GM18499 (cell line): ENCODE measurements at regions not wholly inside any gene's neighbourhood (a gene's known extent, or its start where the extent isn't known, plus 50 kb on each side); places are given as distances from the start of the nearest gene placed in this dataset.
A peak's percentile ranks its signal among the peaks of the same experiment; 100 is the strongest.

Experiments used
- ATAC-seq: cut with Tn5 transposase; IDR thresholded peaks from one replicate; pipeline ENCODE4 v1.9.1; 2021; ENCODE audit warnings: moderate number of reproducible peaks; ENCODE audit not compliant: insufficient read depth, unreplicated experiment

DNA sequence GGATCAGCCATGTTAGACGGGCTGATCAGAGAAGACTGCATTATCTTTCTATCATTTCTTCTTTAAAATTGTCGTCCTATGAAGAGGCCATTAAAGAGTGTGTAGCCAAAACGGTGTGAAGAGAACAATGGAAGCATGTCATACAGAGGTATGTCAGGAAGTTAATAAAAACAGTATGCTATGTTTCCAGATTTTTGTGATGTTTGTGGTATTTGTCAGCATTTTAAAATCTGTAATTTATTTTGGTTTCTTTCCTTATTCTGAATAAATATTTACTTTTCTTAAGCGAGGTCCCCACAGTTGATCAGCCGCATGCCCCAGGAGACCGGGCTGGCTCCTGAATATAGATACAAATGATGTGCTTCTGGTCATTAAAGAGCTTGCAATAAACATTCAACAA lies 142.9 kb upstream of the SERP2 start:
- no peak for ATAC-seq

DNA sequence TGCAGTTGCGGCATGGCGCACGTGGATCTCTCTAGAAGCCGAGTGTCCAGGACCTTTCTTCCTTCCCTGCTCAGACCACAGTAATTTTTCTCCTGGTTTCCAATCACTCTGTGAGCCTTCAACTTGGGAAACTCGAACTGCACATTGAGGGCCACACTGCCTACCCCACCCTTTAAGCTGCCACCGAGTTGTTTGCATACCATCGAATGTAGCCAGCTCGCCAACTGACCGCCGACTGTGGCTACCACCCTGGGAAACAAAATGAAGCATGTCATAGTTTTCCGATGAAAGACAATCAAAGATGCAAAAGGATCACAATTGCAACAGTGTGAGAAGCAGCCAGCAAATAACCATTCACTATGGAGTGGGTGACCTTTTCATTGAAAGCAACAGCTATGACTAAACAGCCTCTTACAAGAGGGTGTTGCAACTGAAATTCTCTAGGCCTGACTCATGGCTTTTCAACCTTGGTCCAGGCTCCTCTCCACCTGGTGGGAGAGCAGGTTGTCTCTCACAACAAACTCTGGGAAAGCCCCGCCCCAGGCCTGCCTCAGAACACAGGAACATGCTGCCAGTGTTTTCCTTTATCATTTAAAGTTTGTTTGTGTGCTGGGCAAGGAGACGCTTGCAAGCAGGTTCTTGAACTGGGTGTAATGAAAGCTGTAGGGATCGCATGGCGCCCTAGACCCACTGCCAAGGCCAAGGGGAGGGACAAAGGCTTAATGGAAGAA lies 141.7 kb upstream of the SERP2 start:
- no peak for ATAC-seq

DNA sequence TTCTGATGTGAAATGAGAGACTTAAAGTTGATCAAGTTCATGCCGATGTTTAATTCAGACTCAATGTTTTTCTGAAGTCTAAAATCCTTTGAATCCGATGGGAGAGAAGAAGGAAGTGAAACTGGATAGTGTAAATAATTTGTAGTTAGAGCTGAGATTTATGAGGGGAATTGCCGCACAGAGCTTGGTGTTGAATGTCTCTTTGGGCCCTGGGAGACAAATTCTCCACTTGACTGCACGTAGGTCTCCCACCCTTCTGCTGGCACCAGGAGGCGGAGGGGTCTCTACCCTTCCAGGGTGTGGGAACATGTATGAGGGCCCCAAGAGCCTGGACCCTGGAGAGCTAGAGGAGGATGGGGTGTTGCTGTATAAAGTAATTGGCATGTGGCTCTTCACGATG lies 140.8 kb upstream of the SERP2 start:
- ATAC-seq = no peak

DNA sequence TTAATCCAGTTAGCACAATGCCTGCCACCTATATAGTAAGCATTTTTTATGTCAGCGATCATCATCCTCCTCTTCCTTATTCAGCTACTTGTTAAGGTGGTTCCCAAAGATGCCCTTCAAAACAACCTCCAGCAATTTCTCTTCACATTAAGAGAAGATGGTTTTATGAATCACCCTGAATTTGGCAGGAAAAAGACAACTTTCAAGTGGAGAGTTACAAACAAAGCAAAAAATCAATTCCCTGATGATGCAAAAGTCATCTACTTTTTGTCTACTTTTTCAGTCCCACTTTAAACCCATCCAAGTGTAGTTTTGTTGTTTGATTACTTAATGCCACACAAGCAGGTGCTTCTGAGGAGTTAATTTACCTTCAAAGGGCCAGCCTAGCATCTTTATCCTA lies 139.1 kb upstream of the SERP2 start:
- ATAC-seq = no peak

DNA sequence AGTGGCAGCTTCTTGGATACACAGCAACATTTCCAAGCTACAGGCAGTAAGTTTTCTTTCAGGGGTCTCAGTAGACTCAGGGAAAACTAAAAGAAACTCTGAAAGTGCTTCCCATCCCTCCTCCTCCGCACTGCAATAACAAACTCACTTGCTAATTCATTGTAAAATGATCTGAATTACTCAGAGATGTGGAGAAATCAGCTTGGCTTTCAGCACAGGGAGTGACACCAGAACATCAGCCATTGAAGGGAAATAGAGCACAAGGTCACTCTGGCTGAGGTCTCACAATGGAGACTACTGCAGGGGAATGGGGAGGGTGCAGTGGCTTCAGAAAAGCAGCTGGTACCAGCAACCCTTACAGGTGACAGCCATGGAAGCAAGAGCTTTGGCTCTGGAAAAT lies 137.3 kb upstream of the SERP2 start:
- no peak for ATAC-seq

DNA sequence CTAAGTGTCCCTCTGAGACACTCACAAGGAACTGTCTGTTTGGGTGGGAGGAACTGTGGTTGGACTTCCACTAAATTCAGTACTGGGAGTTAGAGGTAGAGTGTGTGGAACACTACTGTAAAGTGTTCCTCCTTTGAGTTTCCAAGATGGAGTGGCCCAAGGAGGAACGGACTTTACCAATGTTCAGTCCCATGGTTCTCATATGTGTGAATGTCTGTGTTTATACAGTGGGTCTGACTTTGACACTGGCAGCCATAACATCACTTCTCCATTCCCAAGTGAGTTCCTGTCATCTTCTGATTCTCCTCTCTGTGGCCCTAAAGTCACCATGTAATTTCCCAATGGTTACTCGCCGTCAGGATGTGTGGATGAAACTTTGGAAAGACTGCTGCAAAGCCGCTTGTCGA lies 136.8 kb upstream of the SERP2 start:
- no peak for ATAC-seq

DNA sequence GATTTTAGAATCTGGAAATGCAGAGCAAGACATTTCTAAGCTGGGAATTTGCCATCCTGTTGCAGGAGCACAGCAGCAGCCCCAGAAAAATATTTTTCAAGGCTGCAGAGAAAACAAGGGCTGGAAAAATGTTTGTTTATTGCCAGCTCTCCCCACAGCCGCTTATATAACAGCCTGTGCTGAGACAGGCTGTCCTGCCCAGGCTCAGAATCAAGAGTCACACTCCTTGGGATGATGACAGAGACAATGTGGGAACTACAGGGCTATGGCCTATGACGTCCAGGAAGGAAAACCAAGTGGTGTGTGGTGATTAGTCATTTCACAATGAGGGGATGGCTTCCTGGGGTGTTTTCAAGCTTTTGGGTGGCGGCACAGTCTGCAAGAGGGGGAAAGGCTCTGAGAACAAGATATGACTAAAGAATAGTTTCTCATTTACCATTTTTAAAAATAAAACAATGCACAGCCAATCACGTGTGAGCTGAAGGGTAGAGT lies 136.3 kb upstream of the SERP2 start:
- peak; percentile 80 for ATAC-seq

DNA sequence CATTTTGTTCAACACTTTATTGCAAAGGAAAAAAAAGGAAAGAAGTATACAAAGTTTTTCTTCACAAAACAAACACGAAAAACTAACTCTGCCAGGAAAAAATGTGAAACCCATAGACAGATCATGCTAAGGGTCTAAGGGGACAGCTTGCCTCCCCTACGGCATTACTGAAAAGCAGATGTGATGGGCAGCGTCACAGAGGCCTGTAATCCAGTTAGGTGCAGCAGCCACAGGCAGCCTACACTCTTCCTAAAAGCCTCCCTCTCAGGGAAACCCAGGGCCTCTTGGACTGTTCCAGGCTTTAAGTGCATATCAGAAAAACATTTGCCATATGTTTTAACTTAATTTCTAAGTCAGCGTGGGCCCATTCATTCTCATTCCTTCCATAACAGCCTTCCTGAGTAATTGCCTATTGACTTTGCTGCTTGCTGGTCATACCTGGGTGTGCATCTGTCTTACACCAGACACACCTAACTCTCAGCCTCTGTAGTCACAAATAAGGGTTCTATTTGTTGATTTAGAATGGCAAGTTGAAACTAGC lies 135.7 kb upstream of the SERP2 start:
- ATAC-seq = no peak

DNA sequence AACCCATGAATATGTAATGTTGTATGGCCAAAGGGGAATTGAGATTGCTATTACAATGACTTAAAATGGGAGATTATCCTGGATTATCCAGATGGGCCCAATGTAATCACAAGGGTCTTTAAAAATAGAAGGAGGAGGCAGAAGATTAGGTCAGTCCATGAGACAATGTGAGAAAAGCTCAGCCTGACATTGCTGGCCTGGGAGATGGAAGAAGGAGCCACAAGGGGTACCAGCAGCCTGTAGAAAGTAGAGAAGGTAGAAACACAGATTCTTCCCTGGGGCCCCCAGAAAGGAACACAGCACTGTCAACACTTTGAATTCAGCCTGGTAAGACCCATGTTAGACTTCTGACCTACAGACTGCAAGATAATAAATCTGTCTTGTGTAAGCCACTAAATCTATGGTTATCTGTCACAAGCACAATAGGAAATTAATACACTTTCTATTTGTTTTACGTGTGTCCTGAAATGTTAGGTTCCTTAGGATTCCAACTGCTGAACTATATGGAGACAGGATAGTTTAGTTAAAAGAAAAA lies 132.9 kb upstream of the SERP2 start:
- no peak for ATAC-seq

DNA sequence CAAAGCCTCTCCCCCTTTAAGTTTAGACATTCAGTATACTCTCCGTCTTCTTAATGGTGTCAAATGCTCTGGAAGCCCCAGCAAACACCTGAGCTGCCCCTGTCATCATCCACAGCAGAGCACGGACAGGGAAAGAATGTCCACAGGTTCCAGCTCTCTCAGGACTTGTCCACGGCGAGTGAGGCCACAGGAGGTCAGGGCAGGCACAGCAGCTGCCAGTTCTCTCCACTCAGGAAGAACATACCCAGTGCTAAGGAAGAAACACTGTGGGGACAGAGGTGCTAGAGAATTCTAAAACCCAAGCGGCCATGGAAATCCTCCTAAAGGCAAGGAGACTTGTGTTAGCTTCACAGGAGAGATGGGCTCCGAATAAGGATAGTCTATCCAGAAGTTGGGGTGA lies 132.0 kb upstream of the SERP2 start:
- ATAC-seq = no peak

DNA sequence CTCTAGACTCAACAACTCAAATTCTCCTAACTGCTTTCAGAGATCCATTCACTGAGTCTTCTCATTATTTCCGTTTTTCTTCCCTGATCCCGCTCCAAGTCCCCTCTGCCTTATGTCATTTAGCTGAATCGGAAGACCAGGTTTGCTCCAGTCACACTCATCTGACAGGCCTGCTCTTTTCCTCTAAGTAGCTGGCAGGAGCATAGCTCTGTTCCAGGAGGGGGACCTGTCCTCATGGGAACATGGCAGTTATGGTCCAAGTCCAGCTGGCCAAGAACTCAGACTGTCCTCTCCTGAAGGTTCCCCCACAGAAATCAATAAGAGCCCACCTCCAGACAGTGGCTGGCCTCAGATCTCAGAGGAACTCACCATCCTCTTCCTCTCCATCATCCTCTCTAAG lies 130.9 kb upstream of the SERP2 start:
- no peak for ATAC-seq

DNA sequence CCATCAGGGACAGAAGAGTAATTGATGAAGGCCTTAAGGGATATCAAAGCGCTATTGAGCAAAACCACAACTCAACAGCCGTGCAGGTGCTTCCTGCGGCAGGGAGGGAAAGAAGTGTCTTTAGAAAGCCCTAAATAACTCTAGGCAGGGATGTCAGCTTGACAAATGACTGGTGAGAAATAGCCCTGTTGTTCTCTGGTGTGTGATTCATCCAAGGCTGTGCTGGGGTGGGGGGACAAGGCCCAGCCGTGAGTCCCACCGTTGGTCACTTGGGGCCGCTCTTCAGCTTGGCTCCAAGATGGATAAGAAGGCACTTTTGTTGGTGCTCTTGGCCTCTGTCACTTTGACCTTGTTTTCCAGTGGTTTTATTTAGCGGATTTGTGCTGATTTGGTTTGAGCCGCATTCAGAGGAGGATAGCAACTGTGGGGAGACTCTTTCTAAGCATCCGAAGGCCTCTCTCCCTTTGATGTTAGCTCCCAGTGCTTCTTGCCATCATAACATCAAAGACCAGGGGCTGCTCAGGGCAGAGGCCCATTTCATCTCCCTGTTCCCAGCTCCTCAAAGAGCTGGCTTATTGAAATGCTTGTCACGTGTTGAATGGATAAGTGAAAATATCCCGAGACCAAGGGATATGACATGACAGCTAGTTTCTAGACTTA lies 130.3 kb upstream of the SERP2 start:
- peak; percentile 41 for ATAC-seq

DNA sequence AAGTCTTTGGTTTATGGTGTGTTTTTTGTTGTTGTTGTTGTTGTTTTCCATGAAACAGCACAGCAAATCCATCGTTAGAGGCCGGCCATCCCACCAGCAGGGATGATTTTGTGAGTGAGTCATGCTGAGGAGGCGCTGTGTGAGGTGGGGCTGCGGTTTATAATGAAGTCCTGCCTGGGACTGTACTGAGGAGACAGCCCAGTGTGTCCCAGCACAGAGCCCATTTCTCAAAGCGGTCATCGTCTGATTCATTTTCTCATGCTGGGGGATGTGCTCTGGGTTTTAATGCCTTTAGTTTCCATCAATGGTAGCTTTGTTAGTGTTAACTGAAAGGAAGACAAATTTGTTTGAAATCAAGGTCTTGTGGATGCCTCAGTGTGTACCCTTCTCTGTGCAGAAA lies 129.3 kb upstream of the SERP2 start:
- ATAC-seq = no peak

DNA sequence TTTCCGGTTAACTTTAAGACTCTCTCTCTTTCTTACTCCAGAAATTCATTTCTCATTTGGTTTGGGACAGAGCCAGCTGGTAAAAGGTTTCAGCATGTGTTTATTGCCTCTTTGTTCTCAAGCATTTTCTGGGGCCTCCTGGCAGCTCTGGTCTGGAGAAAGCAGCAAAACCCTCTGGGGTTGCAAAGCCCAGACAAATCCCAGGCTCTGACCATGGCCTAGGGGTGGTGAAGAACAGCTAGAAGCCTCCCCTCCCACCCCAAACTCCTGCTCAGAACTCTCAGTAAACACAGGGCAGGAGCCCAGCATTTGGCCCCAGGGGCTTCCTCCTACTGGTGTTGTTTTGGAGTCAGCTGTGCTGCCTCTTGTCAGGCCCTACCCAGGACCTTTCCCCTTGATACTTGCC lies 124.2 kb upstream of the SERP2 start:
- no peak for ATAC-seq

DNA sequence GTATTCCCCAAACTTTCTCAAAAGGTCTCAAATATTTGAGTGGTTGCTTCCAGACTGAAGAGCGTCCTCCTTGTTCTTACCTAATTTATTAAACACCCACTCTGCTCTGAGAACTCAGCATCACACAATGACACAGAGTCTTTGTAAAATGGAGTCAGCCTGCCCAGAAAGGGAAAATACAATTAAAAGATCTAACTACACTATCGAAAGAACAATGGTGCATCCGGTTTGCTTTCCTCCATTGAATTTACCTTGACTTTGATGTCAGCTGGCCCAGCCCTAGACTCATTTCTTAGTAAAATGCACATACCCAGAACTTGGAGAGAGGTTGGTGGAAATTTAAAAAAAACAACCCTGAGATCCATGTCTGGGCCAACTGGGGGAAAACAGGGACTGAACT lies 120.7 kb upstream of the SERP2 start:
- no peak for ATAC-seq

DNA sequence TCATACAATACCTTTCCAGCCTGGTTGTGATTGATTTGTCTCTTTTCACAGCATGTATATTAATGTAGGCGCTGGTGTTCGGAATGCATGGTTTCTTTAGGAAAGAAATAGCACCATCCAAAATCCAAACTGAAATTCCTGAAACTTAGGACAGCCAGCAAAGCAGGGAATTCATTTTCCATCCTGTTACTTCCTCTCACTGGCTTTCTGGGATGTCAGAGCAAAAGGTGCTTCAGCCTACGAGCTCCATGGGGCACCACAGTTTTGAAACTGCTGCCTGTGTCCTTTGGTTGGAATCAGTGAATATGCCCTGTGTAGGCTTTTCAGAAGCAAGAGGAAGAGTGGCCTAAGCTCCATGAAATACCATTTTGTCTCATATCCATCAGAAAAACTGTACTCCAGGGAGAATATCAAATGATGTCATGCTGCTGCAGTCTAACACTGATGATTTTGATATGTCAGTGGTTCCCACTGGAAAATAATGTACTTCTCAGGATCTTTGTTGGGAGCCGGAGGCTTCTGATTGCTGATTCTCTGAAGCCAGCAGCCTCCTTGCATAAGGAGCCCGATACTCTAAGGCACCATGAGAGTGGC lies 117.8 kb upstream of the SERP2 start:
- no peak for ATAC-seq

DNA sequence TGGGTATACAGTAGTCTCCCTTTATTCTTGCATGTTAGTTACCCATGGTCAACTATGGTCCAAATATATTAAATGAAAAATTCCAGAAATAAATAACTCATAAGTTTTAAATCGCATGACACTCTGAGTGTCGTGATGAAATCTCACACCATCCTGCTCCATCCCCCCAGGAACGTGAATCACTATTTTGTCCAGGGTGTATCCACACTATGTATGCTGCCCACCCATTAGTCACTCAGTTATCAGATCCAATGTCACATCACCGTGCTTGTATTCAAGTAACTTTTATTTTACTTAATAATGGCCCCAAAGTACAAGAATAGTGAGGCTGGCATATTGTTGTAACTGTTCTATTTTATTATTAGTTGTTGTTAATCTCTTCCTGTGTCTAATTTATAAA lies 115.8 kb upstream of the SERP2 start:
- no peak for ATAC-seq

DNA sequence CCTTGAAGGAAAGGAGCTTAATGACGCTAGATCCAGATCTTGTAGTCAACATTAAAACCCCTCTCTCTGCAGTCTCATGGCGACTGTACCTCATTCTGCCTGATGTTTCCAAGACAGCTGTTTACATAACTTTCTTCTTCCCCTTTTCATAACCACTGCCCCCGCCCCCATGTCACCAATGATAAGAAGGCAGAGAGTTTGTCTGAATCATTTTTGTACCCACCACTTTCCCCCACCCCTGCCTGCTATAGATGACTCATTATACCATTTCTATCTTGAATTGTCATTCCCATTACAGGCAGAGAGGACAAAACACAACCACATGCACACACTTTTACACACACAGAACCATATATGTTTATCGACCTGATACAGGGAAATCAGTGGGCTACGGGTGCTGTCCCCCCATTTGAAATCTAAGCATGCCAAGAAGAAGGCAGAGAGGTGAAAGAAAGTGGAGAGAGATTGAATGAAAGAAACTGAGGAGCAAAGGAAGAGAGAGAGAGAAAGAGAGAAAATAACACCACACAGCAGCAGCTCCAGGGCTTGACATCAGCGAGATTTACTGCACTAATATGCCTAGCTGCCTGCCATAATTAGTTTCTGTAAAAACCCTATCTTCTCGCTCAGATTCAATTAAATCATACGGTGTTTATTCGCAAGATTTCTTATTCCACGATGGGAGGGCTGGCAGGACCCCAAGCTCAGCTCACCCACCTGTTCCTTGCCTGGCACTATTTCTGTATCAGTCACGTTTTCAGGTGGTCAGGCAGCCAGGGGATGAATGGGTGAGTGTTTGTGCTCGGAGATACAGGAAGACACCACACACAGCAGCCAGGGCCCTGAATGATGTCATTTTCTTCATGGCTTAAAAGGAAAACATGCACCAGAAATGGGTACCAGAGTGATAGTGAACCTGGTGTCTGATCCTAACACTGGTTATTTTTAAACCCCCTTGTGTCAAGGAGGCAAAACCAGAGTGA lies 114.3 kb upstream of the SERP2 start:
- ATAC-seq = peak; percentile 59

DNA sequence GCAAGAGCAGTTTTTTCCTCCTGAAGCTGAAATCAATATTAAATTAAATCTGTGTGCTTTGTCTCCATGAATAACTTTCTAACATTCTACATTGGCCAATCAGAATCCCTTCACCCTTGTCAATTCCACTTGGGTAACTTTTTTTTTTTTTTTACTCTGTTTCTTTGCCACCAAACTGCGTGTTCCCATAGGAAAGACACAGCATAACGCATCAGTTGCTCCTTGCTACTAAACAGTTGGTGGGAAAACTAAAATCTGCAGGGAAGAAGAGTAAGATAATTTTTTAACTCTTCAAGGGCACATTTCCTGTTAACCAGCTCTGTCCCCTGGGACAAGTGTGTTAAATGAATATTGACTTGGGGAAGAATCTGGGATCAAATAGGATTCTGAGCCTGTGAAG lies 113.3 kb upstream of the SERP2 start:
- ATAC-seq = no peak
